22Rv1 (cell line): ENCODE measurements at regions not wholly inside any gene's neighbourhood (a gene's known extent, or its start where the extent isn't known, plus 50 kb on each side); places are given as distances from the start of the nearest gene placed in this dataset.

ENCODE experiments used
- CTCF ChIP-seq: fragments of 450-650 bp; IDR thresholded peaks from 2 replicates; pipeline ENCODE4 v1.5.1; 2017; ENCODE audit warnings: mild to moderate bottlenecking
- ZFX ChIP-seq: fragments of 450-650 bp; IDR thresholded peaks from 2 replicates; pipeline ENCODE4 v1.6.1; 2017; ENCODE audit warnings: antibody characterized with exemption, borderline replicate concordance

DNA sequence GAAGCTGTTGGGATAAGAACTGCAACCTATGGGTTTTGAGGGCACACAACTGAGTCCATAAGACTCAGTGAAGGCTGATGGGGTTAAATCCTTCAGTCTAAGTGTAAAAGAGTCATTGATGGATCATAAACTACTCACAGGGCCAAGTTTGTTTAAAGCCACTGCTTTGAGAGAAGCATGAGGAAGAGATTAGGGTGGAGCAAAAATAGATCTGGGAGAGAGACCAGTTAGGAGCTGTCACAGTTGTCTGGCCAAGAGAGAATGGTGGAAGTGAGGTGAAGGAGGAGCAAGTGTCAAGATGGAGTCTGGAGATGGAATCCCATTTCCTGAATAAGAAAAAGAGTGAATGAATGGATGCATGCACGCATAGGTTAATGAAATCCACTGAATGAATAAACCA is 379.1 kb upstream of the CDH11 start:
- TF ChIP-seq CTCF (no peak), ZFX (no peak)
